NCI-H69 (cell line): ENCODE measurements at regions not wholly inside any gene's neighbourhood (a gene's known extent, or its start where the extent isn't known, plus 50 kb on each side); places are given as distances from the start of the nearest gene placed in this dataset.

ENCODE experiments used
- DNase-seq: peaks from one replicate; lab custom pipeline; 2025; lab: John Stamatoyannopoulos, UW

DNA sequence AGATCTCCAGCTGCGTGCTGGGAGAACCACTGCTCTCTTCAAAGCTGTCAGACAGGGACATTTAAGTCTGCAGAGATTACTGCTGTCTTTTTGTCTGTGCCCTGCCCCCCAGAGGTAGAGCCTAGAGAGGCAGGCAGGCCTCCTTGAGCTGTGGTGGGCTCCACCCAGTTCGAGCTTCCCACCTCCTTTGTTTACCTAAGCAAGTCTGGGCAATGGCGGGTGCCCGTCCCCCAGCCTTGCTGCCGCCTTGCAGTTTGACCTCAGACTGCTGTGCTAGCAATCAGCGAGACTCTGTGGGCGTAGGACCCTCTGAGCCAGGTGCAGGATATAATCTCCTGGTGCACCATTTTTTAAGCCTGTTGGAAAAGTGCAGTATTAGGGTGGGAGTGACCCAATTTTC is 128.6 kb downstream of the ACTR3 start:
- DNase-seq = peak; percentile 1

DNA sequence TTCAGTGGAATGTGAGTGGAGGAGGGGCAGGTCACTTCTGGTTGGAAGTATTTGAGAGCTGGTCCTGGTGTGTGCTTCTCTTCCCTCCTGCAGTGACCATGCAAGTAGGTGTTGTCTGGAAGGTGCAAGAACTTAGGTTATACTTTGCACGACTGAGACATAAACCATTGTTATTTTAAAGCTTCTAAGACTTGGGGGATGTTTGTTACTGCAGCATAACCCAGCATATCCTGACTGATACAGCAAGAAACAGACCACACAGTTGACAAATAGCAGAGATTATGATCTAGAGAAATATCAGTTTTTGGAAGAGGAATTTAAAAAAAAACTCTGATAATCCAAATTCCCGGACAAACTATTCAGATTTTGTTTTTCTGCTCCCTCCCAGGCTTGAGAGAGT is 130.8 kb downstream of the ACTR3 start:
- DNase-seq = no peak

DNA sequence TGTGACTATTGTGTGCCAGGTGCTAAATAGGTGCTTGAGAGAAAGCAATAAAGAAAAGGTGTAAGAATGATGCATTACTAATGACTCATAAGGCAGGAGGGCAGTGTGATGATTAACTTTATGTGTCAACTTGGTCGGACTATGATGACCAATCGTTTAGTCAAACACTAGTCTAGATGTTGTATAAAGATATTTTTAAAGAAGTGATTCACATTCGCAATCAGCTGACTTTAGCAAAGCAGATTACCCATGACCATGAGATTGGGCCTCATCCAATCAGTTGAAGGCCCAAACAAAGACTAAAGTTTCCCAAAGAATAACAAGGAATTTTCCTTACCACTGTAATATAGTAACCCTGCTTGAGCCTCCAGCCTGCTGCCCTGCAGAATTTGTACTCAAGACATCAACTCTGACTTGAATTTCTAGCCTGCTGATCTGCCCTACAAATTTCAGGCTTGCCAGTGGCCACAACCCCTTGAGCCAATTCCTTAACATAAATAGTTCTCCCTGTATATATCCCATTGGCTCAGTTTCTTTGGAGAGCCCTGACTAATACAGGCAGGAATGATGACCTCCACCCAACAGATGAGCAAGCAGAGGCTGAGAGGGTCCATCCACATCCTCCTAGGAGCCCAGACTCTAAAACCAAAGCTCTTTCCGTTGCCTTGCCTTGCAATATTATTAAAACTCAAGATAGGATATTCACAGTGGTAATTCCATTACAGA is 132.6 kb downstream of the ACTR3 start:
- no peak for DNase-seq

DNA sequence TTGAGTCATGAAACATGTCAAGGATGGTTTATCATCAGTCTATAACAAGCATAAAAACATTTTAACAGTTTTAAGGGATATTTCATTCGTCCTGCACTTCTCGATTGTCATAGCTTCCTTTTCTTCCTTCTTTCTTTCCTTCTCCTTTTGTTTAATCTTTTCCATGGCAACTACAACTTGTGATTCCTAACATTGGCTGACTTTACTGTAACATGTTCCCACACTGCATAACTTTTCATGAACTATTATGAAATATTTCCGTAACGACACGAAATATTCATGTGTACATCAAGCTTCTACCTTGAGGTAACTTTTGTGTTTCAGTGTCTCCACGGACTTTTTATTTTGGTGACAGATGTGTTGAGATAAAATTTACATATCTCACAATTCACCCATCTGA is 134.4 kb downstream of the ACTR3 start:
- DNase-seq = no peak

DNA sequence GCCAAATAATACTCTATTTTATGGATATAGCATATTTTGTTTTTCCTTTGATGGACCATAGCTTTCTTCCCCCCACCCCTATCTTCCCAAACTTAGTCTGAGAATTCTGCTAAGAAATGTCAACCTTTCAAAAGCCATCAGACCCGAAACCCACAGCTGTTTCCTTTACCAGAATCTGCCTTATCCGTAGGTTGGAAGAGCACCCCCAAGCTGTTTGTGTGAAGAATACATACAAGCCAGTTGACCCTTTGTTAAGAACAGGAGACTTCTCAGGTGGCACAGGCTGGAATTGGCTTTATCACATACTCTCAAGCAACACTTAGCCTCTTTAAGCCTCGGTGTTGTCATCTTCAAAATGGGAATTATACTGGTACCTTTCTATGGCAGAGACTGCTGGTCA is 135.1 kb downstream of the ACTR3 start:
- DNase-seq = no peak

DNA sequence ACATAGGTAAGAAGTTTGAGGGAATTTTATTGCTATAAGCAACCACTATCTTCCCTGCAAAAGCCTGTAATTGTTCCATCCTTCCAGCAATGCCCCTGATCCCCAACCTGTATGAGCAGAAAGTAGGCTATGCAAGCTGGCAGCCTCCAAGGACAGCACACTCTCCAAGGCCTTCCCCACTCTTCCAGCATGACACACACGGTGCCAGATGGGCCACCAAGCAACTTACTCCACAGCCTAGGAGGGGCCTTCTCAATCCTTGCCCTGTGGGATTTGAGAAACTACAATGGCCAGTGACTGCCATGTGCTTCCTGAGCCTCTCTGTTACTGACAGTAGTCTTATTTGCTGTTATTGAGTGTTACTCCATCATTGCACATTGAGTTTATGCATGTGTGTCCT is 137.5 kb downstream of the ACTR3 start:
- no peak for DNase-seq

DNA sequence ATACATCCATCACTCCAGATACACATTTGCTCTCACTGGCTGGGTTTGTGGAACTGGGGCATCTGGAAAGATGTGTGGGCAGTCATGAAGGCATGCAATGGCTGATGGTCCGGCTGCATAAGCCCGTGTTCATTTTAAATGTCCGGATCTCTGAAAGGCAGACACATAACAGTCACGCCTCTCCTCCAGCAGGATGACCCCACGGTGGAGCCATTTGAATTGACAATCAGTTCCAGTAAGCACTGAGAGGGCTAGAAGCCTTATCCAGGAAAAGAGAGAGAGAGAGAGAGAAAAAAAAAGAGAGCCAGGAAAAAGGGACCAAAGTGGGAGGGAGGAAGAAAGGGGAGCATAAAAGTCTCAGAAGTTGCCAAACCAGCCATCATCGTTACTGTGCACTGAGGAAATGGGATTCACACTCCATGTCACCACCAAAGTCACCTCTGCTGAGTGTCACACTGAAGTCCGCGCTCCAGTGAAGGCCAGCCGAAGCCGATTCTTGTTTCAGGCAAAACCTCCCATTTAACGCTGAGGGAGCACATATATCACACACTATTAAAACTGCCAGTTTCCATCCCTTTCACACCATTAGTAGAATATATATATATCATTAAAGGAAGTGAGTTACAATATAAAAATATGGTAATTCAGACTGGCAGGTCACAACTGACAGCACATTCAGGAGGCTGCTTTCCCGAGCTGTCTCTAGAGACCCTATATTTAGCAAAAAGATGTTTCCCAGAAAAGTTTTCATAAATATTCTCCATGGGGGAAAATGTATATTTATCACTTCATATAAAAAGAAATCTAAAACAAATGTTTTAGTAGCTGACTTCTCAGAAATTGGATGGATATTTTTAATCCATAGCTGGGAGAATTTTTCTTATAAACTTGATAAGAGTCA is 142.0 kb downstream of the ACTR3 start:
- DNase-seq = no peak

DNA sequence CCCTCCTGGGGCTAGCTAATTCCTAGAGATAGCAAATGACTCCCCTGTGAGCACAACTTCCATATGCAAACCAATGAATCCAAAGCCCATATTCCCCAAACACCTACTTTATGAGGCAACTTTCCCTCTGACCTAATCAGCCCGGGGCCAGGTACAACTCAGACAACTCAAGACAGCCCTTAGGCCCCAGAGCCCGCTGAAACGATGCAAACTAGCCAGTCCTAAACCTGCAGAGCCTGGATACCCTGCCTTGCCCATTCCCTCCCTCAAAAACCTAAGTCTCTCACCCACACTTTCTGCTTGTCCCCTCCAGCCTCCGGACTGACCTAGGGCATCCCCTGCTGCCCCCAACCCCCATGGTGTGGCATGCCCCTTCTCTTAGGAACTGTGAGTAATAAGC is 142.8 kb downstream of the ACTR3 start:
- DNase-seq = no peak

DNA sequence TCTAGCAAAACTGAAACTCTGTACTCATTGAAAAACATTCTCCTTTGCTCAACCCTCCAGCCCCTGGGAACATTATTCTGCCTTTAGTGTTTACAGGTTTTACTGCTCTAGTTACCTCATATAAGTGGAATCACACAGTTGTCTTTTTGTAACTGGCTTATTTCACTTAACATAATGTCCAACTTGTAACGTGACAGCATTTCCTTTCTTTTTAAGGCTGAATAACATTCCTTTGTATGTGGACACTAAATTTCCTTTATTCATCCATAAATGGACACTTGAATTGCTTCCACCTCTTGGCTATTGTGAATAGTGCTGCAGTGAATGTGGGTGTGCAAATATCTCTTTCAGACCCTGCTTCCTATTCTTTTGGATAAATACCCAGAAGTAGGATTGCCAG is 144.9 kb downstream of the ACTR3 start:
- DNase-seq = no peak

DNA sequence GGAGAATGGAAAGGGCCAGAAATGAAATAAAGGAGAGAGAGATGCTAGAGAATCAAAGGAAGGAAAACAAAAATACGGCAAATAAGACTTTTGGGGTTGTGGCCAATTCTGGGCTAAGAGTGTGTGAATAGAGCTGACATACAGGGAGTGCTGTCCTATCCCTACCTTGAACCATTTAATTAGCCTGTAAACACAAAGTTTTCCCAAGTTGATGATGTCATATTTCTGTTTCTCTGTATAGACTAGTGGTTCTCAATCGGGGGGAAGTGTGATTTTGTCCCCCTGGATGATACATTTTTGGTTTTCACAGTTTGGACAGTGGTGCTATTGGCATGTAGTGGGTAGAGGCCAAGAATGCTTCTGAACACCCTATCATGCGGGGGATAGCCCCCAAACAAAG is 148.8 kb downstream of the ACTR3 start:
- DNase-seq = no peak

DNA sequence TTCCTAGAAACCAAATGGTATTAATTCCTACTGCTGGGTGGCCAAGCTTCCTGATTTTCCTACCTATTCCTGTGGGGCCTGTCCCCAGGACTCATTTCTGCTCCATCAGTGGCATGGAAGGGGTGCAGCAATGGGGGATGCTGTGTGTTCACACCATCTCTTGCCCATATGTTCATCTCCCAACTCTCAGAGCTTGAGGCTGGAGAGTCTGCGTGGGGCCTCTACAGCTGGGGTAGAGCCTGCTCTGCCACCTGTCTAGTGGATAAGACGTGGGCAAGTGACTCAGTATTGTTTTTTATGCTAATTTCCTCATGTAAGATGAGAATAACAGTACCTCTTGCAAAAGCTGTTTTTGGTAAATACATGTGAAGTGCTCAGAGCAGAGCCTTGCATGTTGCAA is 149.8 kb downstream of the ACTR3 start:
- DNase-seq = no peak

DNA sequence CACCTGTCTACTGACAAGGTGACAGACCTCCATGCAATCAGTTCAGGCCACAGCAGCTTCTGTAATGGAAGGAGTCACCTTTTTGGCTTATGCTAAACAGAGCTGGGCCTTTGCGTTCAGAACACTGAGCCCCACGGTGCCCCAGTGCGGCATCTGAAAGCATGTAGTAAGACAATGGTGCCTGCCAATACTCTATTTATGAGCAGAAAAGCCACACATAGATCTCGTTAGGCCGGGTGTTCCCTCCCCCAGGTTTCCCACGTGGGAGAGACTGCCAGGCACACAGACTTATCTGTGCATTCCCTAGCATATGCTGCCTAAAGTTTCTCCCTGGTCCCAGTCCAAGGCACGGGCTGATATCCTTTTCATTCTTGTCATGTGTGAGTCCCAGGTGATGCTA is 150.9 kb downstream of the ACTR3 start:
- DNase-seq = no peak

DNA sequence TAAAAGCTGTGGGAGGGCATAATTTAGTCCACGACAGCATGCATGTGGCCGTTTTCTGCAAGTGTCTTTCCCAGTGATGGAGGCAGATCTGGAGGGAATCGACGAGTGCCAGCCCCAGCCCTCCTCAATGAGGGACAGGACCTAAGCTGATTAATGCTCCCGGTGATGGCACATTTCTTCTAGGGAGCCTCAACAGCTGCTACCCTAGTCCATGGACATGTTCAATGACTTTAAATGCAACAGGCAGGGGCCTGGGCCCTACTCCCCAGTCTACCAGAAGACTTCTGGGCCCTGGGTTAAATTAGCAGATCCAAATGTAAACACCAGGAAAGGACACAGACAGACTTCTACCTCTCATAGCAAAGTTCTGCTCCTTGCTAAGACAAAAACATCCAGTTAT is 155.1 kb downstream of the ACTR3 start:
- DNase-seq = no peak

DNA sequence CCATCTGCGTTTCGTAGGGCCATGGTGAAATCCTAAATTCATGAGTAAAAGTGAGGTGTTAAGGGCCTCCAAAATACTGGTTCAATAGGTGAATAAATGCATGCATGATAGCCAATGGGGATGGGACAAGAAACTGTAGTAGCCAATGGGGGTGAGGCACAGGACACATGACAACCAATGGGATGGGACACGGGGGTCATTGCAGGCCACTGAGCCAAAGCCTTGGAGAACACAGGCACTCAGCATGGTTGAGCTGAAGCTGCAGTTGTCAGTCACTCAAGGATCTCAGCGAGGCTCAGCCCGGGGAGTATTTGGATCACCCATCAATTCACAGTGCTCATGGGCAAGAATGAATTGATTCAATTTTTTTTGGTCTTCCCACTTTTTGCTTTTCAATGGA is 156.5 kb downstream of the ACTR3 start:
- no peak for DNase-seq

DNA sequence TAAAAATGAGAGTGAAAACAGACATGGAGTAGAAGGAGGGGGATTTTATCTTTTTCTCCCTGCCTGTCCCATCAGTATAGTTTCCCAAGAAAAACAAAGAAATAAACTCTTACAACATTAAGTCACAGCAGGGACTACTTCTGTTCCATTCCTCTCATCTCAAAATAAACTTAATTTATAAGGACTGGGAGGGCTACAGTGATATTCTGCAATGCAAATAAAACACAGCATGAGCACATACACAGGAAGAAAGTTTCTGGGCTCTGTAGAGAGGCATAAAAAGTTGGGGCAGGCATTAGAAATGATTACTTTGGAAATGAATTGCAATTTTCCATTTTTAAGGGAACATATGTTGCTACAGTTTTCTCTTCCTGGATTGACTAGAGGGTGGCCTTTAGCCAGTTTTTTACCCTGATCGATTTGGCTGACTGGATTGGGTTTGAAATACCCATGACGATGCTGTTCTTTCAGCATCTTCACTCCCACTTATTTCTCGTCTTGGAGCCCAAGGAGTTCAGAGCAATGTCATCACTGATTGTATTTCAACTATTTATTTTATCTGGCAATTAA is 157.1 kb downstream of the ACTR3 start:
- DNase-seq = no peak

DNA sequence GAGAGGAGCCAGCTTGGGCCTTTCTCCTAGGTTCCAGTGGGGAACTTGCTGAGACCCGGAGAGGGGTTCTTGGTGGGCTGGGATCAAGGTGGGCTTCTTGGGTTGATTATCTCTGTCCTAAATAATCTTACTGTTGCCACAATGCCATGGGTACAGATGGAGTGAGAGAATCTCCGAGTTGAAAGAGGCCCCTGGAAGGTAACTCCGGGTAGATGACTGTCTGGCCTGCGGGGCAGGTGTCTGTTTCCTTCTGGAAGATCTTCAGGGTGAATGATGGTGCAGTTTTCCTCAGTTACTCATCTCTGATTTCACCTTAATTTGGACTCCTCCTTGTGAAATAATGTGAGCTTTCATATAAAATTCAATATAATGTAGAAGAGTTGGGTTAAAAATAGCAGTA is 159.4 kb downstream of the ACTR3 start:
- no peak for DNase-seq

DNA sequence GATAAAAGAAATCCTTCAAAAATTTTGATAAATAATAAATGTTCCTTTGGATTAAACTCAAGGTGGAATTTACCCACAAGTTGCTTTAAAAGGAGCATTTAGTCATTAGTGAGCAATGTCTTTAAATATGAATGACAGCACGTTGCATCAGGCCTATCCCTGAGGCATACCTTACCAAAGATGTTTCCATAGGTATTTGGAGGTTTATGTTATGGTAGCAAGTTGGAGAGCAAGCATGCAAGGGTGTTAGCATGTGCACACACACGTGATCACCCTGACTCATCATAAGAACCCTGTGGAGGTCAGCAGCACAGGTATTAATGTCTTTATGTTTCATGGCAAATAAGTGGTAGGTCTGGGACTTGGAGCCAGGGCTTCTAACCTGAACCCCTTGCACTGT is 159.9 kb downstream of the ACTR3 start:
- no peak for DNase-seq

DNA sequence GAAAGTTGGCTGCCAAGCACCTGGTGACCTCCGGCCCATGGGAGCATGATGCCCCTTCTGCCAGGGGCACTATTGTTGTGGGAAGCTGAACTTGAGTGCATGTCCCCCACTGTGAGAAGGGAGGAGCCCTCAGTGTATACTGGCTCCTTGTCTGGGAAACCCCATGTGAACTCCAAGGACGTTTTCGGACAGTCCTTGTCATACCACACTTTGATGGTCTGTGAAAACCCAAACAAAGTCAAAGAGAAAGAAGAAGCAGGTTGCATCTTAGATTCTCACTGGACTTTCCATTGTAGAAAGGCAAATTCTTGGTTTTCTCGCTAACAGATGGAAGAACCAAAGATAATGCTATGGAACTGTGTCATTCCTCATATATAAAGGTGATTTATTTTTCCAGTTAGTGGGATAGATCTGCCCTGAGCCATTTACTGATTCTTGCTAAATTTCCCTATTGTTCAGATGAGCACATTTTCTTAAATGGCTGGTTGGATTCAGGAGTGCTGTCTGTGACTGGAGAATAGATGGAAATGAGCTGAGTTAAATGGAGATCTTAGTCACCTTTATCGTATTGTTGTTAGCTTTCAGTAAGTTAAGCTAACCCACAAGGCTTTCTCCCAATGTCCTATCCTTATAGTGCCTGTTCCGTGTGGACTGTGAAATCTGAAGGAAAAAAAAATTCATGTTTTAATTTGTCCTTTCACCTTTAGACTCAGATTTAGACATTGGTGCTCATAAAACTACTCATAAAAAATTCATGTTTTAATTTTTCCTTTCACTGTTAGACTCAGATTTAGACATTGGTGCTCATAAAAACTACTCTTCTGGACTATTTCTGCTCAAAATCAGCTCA is 166.6 kb downstream of the ACTR3 start:
- DNase-seq = no peak

DNA sequence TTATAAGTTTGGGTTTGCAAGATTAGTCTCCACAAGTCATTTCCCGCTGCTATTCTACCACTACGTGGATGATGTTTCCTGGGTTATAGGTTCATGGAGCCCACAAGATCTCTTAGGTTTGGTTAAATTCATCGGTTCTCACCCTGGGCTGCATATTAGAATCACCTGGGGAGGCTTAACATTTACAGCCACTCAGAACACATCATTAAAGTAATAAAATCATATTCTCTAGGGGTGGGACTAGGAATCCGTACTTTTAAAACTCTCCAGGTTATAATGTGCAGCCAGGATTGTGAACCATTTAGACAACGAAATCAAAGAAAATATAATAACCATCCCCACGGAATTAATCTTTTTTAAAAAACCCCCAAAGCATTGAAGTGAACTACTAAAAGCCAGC is 167.7 kb downstream of the ACTR3 start:
- DNase-seq = no peak

DNA sequence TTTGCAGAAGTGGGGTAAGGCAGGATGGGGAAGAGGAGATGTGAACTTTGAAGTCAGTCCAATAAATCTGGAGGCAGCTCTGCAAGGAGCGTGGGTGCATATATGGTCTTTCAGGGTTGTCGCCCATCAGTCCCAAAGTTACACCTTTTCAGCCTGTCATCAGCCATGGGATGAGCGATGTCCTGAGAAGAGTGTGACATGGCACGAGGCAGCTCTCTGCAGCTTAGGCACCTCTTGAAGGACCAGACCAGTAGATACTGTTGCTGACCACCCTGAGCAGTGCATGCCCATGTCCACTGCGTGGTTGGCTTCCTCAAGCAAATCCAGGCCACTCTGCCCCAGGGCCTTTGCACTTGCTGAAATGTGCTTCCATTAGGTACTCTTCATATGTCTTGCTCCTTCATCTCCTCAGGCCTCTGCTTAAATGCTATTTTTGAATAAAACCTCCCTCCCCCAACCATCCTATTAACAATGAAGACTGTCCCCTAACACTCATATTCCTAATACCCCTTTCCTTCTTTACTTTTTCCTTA is 171.7 kb downstream of the ACTR3 start:
- no peak for DNase-seq

DNA sequence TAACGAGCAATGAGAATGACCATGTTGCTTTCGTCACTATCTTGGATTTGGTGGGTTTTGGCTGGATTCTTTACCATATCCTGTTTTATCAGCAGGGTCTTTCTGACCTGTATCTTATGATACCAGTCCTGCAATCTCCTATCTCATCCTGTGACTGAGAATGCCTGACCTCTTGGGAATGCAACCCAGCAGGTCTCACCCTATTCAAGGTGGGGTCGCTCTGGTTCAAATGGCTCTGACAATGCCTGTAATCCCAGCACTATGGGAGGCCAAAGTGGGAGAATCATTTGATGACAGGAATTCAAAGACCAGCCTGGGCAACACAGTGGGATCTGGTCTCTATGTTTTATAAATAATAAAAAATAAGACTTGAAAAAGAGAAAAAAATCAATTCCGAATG is 173.5 kb downstream of the ACTR3 start:
- DNase-seq = no peak

DNA sequence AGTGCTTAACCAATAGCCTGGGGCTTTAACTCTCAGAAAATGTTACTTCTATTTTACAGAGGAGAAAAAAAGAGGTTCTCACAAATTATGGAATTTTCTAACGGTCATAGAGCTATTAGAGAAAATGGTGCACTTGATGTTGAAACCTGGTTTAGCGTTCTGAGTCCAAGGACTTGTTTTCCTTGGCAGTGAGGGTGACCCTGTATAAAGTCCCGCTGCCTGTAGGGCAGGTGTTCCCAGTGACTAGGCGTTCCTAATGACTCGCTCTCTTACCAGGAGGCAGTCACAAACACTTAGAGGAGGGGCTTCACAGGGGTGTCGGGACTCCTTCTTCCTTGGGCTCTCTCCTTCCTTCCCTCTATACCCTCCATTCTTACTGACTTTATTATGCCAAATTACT is 175.8 kb downstream of the ACTR3 start:
- DNase-seq = no peak
